B cell (primary cell): ENCODE measurements at regions not wholly inside any gene's neighbourhood (a gene's known extent, or its start where the extent isn't known, plus 50 kb on each side); places are given as distances from the start of the nearest gene placed in this dataset.

Source experiments
- ATAC-seq: fragments of 200-7000 bp; cut with Tn5 transposase; one replicate; pipeline ENCODE4 v1.10.0; 2021; ENCODE audit warnings: low read depth, mild to moderate bottlenecking, moderate number of reproducible peaks, moderate library complexity
- CTCF ChIA-PET: fragments of 350-600 bp; sonication (Branson Sonifier 250); formaldehyde crosslinking; loops from one replicate; lab custom pipeline; 2021; ENCODE audit warnings: antibody characterized with exemption, inconsistent platforms; lab: Charles Lee
- POLR2A ChIA-PET: fragments of 350-600 bp; sonication (Branson Sonifier 250); formaldehyde crosslinking; loops from one replicate; lab custom pipeline; 2021; ENCODE audit warnings: antibody characterized with exemption; lab: Charles Lee
- DNase-seq: peaks from one replicate; pipeline ENCODE4 v3.0.0; 2013
- H2AFZ ChIP-seq: 2 replicates; pipeline ENCODE4 v1.6.1; 2012; ENCODE audit warnings: mild to moderate bottlenecking, low read depth, low read length; ENCODE audit not compliant: insufficient read depth, poor library complexity, severe bottlenecking
- H3K27ac ChIP-seq, 2 donors: 1 replicate in 1 of 2; 2 replicates in 1 of 2; pipeline ENCODE4 v1.5.1; 2012 to 2013; ENCODE audit warnings: low read length in 2 of 2, mild to moderate bottlenecking in 2 of 2, moderate library complexity in 1 of 2
- H3K27me3 ChIP-seq, 4 experiments: fragments of 200-600 bp in 1 of 4; sonication (generic) in 1 of 4; replicated peaks in 1 of 4; 1 replicate in 2 of 4; 2 replicates in 2 of 4; pipeline versions ENCODE4 v1.6.1 to v1.7.0; 2013 to 2016; ENCODE audit warnings: low read length in 3 of 4, mild to moderate bottlenecking in 2 of 4, mixed read lengths in 1 of 4, moderate library complexity in 1 of 4; ENCODE audit not compliant: insufficient read depth in 4 of 4, control insufficient read depth in 3 of 4; ENCODE audit errors: control extremely low read depth in 1 of 4
- H3K36me3 ChIP-seq, 2 experiments: replicated peaks in 1 of 2; 1 replicate in 1 of 2; 2 replicates in 1 of 2; pipeline versions ENCODE4 v1.6.1 to v1.7.1; 2013; ENCODE audit warnings: low read length in 1 of 2; ENCODE audit not compliant: insufficient read depth in 2 of 2, control insufficient read depth in 1 of 2; ENCODE audit errors: control extremely low read depth in 1 of 2, extremely low read depth in 1 of 2
- H3K4me1 ChIP-seq, 2 donors: fragments of 200-600 bp in 1 of 2; sonication (generic) in 1 of 2; 1 replicate in 1 of 2; 2 replicates in 1 of 2; pipeline versions ENCODE4 v1.5.1 to v1.6.1; 2013 to 2017; ENCODE audit warnings: low read length in 2 of 2; ENCODE audit not compliant: control insufficient read depth in 2 of 2, insufficient read depth in 2 of 2
- H3K4me2 ChIP-seq: replicated peaks from 2 replicates; pipeline ENCODE3; 2012; ENCODE audit warnings: mild to moderate bottlenecking, low read depth, low read length; ENCODE audit not compliant: poor library complexity, severe bottlenecking
- H3K4me3 ChIP-seq, 5 experiments: fragments of 200-600 bp in 1 of 5; sonication (generic) in 1 of 5; 1 replicate in 3 of 5; 2 replicates in 2 of 5; pipeline versions ENCODE4 v1.5.1 to v1.7.0; 2011 to 2016; ENCODE audit warnings: low read length in 4 of 5, mild to moderate bottlenecking in 4 of 5, low read depth in 2 of 5, control low read depth in 1 of 5, moderate library complexity in 1 of 5; ENCODE audit not compliant: insufficient read depth in 1 of 5; ENCODE audit errors: control extremely low read depth in 1 of 5, extremely low read depth in 1 of 5
- H3K79me2 ChIP-seq: fragments of 200-600 bp; sonication (generic); one replicate; pipeline ENCODE4 v1.6.0; 2016; ENCODE audit warnings: low read length; ENCODE audit not compliant: control insufficient read depth, insufficient read depth
- H3K9ac ChIP-seq: fragments of 200-600 bp; sonication (generic); 2 replicates; pipeline ENCODE4 v1.6.1; 2017; ENCODE audit warnings: mild to moderate bottlenecking, low read length, moderate library complexity
- H3K9me3 ChIP-seq, 3 donors: one replicate each; pipeline versions ENCODE4 v1.6.1 to v1.7.1; 2013; ENCODE audit warnings: low read length in 2 of 3; ENCODE audit not compliant: control insufficient read depth in 2 of 3, insufficient read depth in 1 of 3; ENCODE audit errors: control extremely low read depth in 1 of 3
- H4K20me1 ChIP-seq: 2 replicates; pipeline ENCODE4 v1.6.0; 2012; ENCODE audit warnings: mild to moderate bottlenecking, low read length; ENCODE audit not compliant: insufficient read depth, control insufficient read depth, poor library complexity, severe bottlenecking
- H3K27ac Mint-ChIP-seq: one replicate; pipeline ENCODE4 v1.8.0; 2021; ENCODE audit warnings: mixed read lengths
- H3K27me3 Mint-ChIP-seq: one replicate; pipeline ENCODE4 v1.8.0; 2021; ENCODE audit warnings: mixed read lengths
- H3K4me1 Mint-ChIP-seq: one replicate; pipeline ENCODE4 v1.8.0; 2021; ENCODE audit warnings: mixed read lengths
- H3K4me3 Mint-ChIP-seq: one replicate; pipeline ENCODE4 v1.8.0; 2021; ENCODE audit warnings: mixed read lengths
- H3K9me3 Mint-ChIP-seq: one replicate; pipeline ENCODE4 v1.8.0; 2022; ENCODE audit warnings: mixed read lengths; ENCODE audit not compliant: insufficient read depth
- EZH2 ChIP-seq: IDR thresholded peaks from 2 replicates; pipeline ENCODE4 v1.6.1; 2012; ENCODE audit warnings: borderline replicate concordance, low read depth, mild to moderate bottlenecking, moderate library complexity, low read length; ENCODE audit not compliant: insufficient read depth, poor library complexity, severe bottlenecking
- WGBS: methylation state at CpG from one replicate; pipeline ENCODE4 v1.1.5; 2013; ENCODE audit warnings: missing lambda C conversion rate; ENCODE audit not compliant: insufficient coverage; 5-methylcytosine and 5-hydroxymethylcytosine counted together
- intact Hi-C: fragments of 100-400 bp; cut with micrococcal nuclease; formaldehyde crosslinking; loops from one replicate; pipeline ENCODE4 v1.10.0; 2022
- TF ChIP-seq, protein P1 (sequence below): fragments of 200-600 bp; IDR thresholded peaks from one replicate; pipeline ENCODE4 v1.8.0; 2022; ENCODE audit warnings: antibody characterized with exemption, mild to moderate bottlenecking

DNA sequence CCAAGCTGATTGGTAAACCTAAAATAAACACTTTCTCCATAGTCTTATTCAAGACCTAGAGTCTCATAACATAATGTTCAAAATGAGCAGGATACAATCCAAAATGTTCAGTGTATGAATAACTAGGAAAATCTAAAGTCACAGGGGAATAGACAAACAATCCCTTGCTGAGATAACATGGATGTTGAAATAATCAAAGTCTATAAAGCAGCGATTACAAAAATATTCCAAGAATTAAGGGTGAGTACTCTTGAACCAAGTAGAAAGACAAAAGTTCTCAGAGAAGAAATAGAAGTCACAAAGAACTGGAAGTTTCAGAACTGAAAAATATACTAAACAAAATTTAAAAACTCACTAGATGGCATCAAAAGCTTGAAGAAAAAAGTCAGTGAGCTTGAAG lies 561.0 kb downstream of the INSC start:
- no CpG with 5 or more reads among the region's 1 CpG for WGBS
- POLR2A ChIA-PET = no interaction called here

GRCh38 chr11:15677181-15677580 lies 562.5 kb downstream of the INSC start:
- H3K4me3 ChIP-seq = no peak overlapping the region
- H3K36me3 ChIP-seq = no peaks in the 10 kb centered on the region
- no peak overlapping the region for H2AFZ ChIP-seq
- no peak overlapping the region for H3K4me3 Mint-ChIP-seq
- peaks cover 4% of the 10 kb centered on the region for H3K9me3 Mint-ChIP-seq
- no CpG with 5 or more reads among the region's 1 CpG for WGBS
- H3K4me1 Mint-ChIP-seq = no peaks in the 10 kb centered on the region
- no peak overlapping the region for H3K4me2 ChIP-seq
- ATAC-seq (no peak), DNase-seq (no peak)
- no peak for TF ChIP-seq EZH2
- TF ChIP-seq, protein P1, sequence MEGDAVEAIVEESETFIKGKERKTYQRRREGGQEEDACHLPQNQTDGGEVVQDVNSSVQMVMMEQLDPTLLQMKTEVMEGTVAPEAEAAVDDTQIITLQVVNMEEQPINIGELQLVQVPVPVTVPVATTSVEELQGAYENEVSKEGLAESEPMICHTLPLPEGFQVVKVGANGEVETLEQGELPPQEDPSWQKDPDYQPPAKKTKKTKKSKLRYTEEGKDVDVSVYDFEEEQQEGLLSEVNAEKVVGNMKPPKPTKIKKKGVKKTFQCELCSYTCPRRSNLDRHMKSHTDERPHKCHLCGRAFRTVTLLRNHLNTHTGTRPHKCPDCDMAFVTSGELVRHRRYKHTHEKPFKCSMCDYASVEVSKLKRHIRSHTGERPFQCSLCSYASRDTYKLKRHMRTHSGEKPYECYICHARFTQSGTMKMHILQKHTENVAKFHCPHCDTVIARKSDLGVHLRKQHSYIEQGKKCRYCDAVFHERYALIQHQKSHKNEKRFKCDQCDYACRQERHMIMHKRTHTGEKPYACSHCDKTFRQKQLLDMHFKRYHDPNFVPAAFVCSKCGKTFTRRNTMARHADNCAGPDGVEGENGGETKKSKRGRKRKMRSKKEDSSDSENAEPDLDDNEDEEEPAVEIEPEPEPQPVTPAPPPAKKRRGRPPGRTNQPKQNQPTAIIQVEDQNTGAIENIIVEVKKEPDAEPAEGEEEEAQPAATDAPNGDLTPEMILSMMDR = no peak
- no peaks in the 10 kb centered on the region for H3K4me1 ChIP-seq
- H3K27ac ChIP-seq = no peak overlapping the region
- peaks cover 5% of the 10 kb centered on the region for H3K27me3 Mint-ChIP-seq
- POLR2A ChIA-PET = no interaction called here
- no peak overlapping the region for H3K27ac Mint-ChIP-seq
- CTCF ChIA-PET = no interaction called here
- no peaks in the 10 kb centered on the region for H4K20me1 ChIP-seq
- intact Hi-C loops = no loop called here
- peaks cover 0 to 3% (median 0%) of the 10 kb centered on the region in 3 donors for H3K9me3 ChIP-seq
- no peaks in the 10 kb centered on the region for H3K79me2 ChIP-seq
- no peak overlapping the region for H3K9ac ChIP-seq
- H3K27me3 ChIP-seq = no peaks in the 10 kb centered on the region

More for the DNA sequence above, 561.0 kb downstream of the INSC start:
- intact Hi-C loops = no loop called here
- Histone ChIP-seq H3K36me3 (no peaks in the 10 kb centered on the region), H3K4me3 (no peak overlapping the region), H3K79me2 (no peaks in the 10 kb centered on the region), H3K4me2 (no peak overlapping the region), H3K9me3 (peaks cover 0 to 3% (median 0%) of the 10 kb centered on the region in 3 donors), H3K27ac (no peak overlapping the region), H3K4me1 (no peaks in the 10 kb centered on the region), H4K20me1 (no peaks in the 10 kb centered on the region), H3K27me3 (peaks cover 0 to 3% (median 0%) of the 10 kb centered on the region in 4 experiments), H3K9ac (no peak overlapping the region), H2AFZ (no peak overlapping the region)
- Mint-ChIP-seq H3K27ac (no peak overlapping the region), H3K4me3 (no peak overlapping the region), H3K9me3 (peaks cover 4% of the 10 kb centered on the region), H3K4me1 (no peaks in the 10 kb centered on the region), H3K27me3 (peaks cover 5% of the 10 kb centered on the region)
- CTCF ChIA-PET = no interaction called here
- ATAC-seq (no peak), DNase-seq (no peak)
- TF ChIP-seq, protein P1 = no peak
- TF ChIP-seq EZH2 = no peak
